NCI-H146 treated with DMSO at 0.1 percent for 48 hours (cell line): ENCODE measurements at regions not wholly inside any gene's neighbourhood (a gene's known extent, or its start where the extent isn't known, plus 50 kb on each side); places are given as distances from the start of the nearest gene placed in this dataset.

ENCODE experiments used
- DNase-seq: peaks from one replicate; lab custom pipeline; 2025; ENCODE audit not compliant: unreplicated experiment; lab: John Stamatoyannopoulos, UW

DNA sequence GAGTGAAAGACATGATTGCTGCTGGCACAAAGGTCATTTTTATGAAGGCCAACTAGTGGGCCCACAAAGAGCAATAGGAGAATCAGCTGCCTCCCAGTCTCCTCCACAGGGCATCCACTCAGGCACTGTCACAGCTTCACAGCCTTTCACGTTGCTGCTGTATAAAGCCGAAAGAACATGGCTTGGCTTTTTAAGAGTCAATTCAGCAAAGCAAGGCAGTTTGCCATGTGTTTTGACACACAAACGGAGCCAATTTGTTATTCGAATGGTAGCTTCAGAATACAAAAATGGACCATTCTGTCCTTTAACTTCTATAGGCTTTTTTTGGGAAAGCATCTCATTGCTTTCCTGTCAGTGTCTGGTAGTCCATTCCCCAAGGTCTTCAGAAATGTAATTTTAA, 283.4 kb upstream of the PARD3B start:
- no peak for DNase-seq

DNA sequence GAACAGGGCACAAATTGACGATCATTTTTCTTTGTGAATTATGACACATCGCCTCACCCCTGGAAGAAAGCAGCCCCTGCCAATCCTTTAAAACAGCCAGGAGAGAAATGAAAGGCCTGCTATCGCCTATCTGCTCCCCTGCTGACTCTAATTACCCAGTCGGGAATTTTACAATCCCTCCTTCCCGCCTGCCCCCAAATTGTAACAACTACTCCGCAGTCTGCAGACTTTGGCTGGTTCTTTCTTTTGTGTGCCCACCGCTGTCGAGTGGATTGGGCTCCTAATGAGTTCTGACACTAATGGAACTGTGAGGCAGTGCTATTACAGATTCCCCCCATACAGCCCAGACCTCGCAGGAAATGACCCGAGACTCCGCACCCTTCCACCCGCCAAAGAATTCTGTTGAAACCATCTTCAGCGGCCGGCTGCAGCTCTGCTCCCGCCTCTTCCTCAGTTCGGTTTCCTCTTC, 281.2 kb upstream of the PARD3B start:
- DNase-seq = peak; percentile 68

DNA sequence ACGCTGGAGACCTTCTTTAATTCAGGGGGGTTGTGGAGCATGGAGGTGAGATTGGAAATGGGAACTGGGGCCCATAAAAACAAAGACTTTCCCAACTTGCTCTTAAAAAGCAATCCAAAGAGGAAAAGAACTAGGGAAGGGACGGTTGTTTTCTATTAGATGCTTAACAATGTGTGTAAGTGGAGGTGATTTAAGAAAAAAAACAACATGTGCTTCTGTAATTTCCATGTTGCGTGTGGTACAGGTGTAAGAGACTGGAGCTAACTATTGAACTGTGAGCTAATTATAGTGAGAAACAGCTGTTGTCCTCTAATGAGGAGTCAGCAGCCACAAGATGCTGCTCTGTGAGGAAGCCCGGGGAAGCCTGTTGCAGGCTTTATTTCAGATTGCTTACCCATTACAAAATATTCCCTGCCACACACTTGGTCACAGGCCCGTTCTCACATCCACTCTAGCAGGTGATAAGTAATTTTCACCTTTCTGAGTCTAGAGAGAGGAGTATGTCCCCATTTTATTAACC, 280.6 kb upstream of the PARD3B start:
- peak; percentile 47 for DNase-seq

DNA sequence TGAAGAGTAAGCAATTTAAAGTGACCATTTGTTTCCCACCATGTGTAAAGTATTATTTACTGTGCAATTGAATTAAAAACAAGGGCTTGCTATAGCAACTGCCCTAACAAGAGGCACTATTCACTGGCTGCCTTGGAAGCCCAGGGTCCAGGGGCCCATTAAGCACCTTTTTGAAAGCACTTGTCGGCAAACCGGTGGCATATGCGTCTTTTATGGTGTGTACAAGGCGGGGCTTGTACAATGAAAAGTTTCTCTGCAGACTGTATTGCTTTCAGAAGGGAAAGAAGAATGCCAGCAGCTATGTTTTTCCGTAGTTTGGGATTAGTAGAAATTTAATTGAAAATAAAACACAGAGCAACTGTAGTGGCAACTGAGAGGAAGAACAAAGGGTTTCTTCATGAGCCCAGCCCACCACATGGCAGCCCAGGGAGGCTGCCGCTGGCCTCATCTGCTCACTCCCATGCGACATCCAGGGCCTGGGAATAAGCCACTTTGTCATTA, 279.5 kb upstream of the PARD3B start:
- peak; percentile 30 for DNase-seq

DNA sequence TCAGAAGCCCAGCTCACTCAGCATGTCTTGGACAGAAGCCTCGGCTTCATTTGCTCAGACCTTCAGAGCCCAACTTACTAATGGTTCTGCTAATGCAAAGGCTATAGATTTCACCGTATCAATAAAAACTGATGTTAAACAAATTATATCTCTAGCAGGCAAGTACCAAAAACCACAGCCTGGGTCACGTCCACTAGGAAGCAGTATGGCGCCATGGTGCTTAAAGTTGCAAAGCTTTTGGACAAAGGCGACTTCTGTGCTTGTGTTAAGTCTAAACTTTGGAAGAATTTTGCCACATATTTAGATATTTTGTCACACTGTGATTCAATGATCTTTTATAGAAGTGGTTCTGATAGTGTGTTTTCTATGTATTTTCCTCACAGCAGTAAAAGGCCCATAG, 276.8 kb upstream of the PARD3B start:
- DNase-seq = no peak

DNA sequence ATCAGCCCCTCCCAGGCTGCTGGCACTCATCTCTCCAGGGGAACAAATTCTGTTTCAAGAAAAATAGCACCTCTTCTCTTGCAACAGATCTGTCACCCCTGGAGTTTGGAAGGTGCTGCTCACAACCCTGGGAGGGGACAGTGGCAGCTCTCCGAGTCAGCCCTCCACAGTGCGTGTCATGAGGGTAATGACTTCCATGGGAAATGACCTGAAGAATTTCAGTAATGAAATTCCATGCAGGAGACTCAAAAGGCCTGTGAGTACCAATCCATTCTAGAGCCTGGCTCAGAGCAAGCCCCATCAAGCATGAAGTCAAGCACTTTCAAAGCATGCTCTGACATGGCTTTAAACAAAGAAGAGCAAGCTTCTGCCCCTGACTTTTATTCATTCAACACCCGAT, 276.3 kb upstream of the PARD3B start:
- DNase-seq = no peak

DNA sequence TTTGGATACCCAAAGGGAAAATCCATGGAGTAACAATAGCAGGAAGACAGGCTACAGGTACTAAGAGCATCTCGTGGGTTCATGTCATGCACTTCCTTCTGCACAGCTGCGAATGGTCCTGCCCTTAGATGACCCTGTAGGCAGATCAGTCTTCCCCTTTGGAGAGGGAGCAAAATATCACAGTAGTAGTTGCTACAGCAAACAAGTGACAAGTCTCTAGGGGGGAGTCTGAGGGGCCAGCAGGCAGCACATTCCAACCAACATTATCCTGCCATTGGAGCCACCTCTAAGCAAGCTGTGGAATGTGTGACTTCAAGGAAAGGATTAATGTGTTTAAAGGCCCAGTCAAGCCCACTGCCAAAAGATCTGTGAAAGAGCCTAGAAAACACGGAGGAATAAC, 273.2 kb upstream of the PARD3B start:
- DNase-seq = no peak

DNA sequence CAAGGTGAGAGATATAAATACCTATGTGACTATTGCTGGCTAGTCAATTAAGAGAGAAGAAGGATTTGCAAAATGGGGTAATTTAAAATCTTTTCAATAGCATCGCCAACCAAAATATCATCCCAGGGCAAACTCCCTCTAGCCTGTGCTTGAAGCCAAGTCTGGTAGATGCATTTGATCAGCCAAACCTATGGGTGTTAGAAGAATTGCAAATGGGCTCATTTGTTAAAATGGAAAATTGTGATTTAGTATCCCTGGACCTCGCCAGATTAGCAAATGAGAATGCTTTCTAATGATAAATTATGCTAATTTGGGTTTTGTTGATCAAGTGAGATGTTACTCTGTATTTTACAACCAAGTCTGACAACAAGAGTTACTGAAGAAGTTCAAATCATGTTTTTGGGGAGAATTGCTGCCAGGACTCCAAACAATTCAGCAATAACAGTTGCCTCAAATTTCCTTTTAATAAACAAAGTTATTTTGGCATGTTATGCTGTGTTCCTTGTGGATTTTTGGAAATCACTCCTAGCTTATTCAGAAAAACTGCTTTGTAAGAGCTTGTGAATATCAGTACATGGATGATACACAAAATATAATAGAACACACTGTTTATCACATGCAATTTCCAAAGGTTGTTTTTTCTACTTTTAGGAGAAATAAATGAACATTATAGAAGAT, 272.5 kb upstream of the PARD3B start:
- no peak for DNase-seq

DNA sequence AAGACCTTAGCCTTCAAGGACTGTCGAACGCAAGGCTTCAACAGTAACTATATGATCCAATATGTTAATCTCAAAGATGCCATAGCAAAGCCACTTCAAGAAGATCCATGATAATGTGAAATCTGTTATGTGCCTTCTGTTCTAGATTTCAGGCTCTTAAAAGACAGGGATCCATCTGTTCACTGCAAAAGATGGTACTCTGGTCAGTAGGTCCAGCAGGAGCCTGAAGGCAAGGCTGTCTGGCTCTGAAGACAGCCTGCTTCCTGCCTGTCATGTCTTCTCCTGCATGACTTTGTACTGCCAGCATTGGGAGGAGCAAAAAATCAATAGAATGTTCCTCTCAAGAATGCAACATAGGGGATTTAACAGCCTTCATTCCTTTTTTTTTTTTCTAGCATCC, 270.8 kb upstream of the PARD3B start:
- DNase-seq = no peak

DNA sequence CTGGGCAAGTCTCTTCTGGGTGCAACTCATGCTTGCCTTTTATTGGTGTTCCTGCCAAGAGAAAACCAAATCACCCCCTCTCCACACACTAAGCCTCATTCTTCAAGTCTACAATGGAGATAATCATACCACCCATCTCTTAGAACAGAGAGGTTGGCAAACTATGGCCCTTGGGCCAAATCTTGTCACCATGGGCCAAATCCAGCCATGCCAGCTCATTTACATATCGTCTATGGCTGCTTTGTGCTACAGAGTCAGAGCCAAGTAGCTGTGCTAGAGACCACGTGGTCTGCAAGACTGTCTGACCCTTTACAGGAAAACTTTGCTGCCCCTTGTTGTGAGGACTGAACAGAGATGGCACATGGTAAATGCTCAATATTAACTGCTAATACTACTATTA, 270.3 kb upstream of the PARD3B start:
- DNase-seq = no peak

DNA sequence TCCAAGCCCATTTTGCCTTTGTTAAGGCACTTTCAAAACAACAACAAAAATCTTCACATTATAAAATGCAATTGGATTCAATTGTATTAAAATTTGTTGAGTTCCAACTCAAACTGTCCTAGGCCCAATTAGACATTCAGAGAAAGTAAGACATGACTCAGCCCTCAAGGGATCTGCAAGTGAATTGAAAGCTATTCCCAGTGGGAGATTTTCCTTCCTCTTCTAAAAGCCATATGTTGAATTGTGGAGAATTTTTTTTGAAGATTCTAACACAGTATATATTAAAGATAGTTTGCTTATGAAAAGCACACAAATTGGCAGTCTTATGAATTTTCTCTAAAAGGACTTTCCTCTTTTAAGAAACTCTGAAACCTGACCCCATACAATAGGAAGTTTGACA, 268.0 kb upstream of the PARD3B start:
- DNase-seq = no peak

DNA sequence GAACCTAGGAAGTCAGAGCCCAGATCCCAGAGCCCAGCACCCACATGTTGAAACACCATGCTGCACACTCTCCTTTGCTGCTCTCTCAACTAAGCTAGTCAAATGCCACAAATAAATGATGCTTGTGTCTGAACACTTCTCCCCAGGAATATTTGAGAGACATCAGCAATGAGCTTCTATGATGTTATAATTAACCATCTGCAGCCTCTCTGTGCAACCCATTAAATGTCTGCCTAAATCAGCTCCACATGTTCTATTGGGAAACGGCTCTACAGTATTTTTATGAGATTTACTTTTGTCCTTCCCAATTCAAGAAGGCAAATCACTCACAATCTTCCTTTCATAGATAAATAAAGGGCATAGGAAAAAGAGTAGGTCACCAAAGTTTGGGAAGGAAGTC, 266.8 kb upstream of the PARD3B start:
- DNase-seq = no peak

DNA sequence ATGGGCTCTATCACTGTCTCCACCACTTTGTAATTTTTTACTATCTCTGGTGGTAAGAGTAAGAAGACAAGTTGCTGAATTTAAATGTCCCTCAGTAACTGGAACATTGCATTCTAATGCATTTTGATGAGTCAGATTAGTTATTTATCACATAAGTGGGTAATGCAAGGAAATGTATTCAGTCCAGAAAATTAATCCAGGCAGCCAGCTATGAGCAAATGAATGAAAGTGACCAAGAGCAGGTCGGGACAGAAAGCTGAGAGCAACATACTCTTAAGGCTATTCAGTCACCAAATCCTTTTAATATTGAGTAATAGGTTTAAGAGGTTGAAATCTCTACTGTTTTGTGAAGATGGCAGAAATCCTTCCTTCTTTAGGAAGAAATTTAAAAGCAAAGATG, 265.5 kb upstream of the PARD3B start:
- DNase-seq = no peak

DNA sequence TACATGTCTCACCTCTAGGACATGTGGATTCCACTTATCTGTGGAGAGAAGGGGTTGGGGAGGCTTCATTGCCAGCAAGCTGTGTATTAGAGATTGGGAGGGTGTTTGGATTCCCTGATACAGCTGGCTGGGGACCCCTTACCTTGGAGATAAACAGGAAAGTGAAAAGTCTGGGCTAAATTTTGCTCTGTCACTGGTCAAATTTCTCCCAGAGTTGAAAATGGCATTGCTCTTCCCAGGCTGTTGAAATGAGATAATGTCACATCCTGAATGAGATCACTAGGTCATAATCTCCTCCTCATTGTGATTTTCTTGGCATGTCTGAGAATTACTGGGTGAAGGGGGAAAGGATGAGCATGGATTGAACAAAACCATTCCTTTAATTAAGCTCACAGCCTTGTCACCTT, 265.0 kb upstream of the PARD3B start:
- DNase-seq = no peak

DNA sequence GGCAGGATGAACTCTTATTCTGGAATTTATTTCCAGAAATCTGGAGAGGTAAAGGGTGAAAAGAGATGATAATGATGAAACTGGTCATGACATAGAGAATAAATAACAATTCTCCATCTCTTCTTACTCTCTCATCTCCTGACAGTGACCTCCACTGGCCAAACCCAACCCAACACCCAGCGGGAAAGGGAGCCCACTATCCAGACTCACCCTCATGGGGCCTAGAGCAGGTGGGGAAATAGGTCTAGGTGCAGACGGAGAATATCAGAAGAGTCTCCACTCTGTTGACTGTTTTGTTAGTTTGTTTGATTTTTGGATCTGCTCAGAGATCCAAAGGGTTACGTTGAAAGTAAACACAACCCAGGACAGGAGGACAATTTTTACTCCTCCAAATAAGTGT, 263.2 kb upstream of the PARD3B start:
- DNase-seq = no peak

DNA sequence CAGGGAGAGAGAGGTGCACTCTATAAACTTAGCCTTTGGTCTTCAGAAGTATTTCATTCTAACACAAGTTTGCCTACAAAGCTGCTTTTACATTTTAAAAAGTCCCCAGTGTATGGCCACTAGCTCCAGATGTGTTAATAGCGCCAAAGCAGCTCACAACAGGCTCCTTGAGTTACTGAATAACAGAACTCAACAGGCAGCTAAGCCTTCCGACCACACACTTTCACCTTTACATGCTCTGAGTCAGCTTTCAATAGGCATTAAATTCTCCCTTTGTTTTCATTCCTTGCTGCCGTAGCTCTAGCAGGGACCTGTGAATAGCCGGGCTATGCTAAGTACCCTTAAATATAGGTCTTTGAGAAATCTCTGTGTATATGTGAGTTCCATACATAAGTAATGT, 262.8 kb upstream of the PARD3B start:
- DNase-seq = no peak

DNA sequence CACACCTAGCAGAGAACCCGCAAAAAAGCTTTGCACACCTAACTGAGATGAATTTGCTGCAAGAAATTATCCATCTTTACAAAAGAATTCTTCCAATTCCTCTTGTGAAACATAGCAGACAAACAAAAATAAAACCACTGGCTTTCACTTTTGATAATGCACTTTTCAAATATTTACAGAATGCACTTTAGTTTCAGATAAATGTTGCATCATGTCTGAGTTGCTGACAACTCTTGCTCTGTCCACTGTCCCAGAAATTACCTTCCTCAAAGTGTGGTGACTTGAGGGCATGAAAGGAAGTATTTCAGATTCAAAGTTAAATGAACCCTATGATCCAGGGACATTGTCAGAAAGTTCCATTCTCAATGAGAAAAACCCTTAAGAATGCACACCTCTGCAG, 256.2 kb upstream of the PARD3B start:
- DNase-seq = no peak

DNA sequence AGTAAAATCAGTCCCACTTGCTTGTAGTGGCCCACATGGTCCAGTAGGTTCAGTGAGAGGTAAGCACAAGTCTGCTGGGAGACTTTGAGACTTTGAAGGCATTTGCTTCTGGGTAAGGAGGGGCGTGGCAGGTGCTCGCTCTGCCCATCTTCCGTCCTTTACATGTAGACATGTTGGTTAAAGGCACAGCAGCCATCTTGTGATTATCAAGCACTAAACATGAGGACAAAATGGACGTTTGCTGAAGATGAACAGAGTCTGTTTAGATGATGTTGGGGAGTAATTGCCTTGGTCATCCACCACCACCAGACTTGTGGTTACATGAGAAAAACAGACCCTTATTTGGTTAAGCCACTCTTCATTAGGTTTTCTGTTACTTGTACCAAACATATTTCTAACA, 252.8 kb upstream of the PARD3B start:
- DNase-seq = no peak

DNA sequence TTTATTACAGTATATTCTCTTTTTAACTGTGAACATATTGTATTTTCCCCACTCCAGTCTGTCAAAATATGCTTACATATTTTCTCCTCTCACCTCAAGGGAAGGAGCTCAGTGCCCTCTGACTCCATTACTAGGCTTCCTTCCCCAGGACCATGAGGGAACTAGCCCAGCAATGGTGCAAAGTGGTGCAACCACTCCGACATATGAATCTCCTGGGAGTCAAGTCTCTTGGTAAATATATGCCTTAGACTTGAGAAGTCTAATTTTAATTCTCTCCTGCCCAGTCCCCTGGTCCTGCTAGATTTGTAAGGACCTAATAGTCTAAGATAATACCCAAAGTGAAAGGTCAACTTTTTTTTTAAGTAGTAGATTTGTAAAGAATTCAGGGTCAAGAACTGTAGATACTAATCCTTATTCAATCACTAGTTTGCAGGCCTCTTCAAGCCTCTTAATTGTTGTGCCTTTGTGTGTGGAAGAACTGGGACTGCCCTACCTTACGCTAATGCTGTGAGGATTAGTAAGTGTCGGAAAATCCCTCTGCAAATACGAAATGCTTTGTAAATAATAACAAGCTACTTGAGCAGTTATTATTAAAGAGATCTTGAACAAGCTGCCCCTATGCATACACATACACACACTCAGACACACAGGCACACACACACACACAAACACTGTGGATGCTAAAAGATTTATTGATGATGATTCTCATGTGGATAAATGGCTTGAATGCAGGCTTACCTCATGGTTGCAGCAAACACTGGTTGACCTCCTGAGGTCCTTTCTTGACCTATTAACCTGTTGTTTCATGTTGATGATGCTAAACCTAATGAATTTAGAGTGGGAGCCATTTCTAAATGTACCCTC, 251.2 kb upstream of the PARD3B start:
- no peak for DNase-seq

DNA sequence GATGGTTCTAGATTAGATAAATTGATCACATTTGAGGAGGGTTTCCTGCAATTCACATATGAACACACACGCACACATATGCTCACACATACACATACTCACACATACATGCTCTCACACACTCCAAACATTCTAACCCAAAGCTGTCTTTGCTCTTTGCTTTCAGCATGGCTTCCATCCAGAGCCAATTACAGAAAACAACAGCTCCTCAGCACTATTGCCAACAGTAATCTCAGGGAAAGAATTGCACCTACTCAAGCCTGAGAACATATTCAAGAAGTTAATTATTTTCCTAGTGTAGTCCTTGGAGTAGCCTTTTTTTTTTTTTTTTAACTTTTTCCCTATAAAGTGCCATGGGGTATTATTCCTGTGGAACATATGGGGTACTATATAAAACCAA, 246.9 kb upstream of the PARD3B start:
- DNase-seq = no peak

DNA sequence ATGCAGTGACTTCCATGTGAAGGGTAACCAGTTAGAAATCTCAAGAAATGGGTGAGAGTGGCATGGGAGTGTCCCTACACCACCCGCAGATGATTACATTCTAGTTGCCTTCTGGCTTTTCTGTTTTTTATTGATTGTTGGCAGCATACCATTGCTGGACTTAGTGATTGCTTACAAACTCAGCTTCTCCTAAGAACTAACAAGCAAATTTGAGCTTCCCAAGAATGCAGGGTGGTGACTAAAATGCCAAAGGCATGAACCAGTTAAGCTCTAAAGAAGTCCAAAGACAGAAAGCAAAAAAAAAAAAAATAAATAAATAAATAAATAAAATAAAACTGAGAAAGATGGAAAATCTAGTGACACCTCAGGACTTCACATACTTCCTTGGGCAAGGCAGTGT, 245.5 kb upstream of the PARD3B start:
- no peak for DNase-seq

DNA sequence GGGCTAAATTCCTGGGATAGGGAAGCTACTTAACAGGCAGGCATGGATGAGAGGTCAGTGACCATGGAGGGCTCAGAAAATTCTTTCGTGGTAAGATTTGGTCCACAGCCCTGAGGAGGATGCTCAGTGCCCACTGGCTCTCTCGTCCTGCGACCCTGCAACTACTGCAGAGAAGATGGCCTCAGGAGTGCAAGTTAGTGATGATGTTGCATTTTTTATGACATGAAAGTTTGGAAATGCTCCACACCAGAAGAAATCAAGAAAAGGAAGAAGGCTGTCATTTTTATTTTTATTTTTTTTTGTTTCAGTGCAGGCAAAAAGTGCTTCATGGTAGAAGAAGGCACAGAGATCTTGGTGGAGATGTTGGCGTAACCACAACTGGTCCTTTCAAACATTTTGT, 238.6 kb upstream of the PARD3B start:
- DNase-seq = no peak
